ENCODE measurements at regions not wholly inside any gene's neighbourhood (a gene's known extent, or its start where the extent isn't known, plus 50 kb on each side); places are given as distances from the start of the nearest gene placed in this dataset.

GRCh38 chr5:32523625-32524024, 61.7 kb upstream of the SUB1 start:
- H4K91ac ChIP-seq (ENCODE audit: low read length), result no peak overlapping the region
- H3K18ac ChIP-seq (ENCODE audit: low read depth in 1 of 2, low read length in 2 of 2), result no peak overlapping the region
- H3K27ac ChIP-seq (ENCODE audit: low read length, poor library complexity, severe bottlenecking), result no peak overlapping the region
- DNase-seq, result no peak
- no peaks in the 10 kb centered on the region for H3K79me1 ChIP-seq (replicated peaks; ENCODE audit: low read length, poor library complexity, severe bottlenecking)
- 94% methylated on average over 7 of the region's 7 CpGs for WGBS
- no peak overlapping the region for H2BK12ac ChIP-seq (ENCODE audit: low read length in 2 of 2)
- no peak overlapping the region for H2AK5ac ChIP-seq (ENCODE audit: low read length, severe bottlenecking)
- no peaks in the 10 kb centered on the region for H3K36me3 ChIP-seq (ENCODE audit: control insufficient read depth in 1 of 2, insufficient read depth in 2 of 2, low read depth in 1 of 2, low read length in 2 of 2)
- H2BK15ac ChIP-seq (ENCODE audit: low read depth, poor library complexity, severe bottlenecking), result no peak overlapping the region
- no peak overlapping the region for H3K9ac ChIP-seq (ENCODE audit: low read length)
- H2AFZ ChIP-seq (ENCODE audit: low read depth, low read length), result no peak overlapping the region
- no peaks in the 10 kb centered on the region for H3K27me3 ChIP-seq (ENCODE audit: control insufficient read depth in 1 of 2, insufficient read depth in 1 of 2, low read length in 2 of 2)
- H3K14ac ChIP-seq (ENCODE audit: low read length in 2 of 2), result no peak overlapping the region
- H4K8ac ChIP-seq (ENCODE audit: low read length), result no peak overlapping the region
- no peak overlapping the region for H2BK5ac ChIP-seq (ENCODE audit: low read depth, low read length, poor library complexity, severe bottlenecking)
- no peaks in the 10 kb centered on the region for H3K4me1 ChIP-seq (ENCODE audit: control insufficient read depth, insufficient read depth, low read depth, low read length)
- no peak overlapping the region for H3K4me2 ChIP-seq (ENCODE audit: low read length, poor library complexity, severe bottlenecking)
- no peak overlapping the region for H3K23ac ChIP-seq (ENCODE audit: low read length in 2 of 2)
- no peak overlapping the region for H2BK120ac ChIP-seq (ENCODE audit: low read depth, low read length)
- no peak overlapping the region for H3K4me3 ChIP-seq (ENCODE audit: insufficient read depth in 1 of 2, low read depth in 1 of 2, low read length in 2 of 2)
- no peaks in the 10 kb centered on the region for H3K9me3 ChIP-seq (ENCODE audit: control insufficient read depth, low read length)
- no peak overlapping the region for H3K4ac ChIP-seq (ENCODE audit: low read depth in 1 of 2, low read length in 2 of 2)

- Histone ChIP-seq H2AK5ac (ENCODE audit: low read length, severe bottlenecking) (no peak overlapping the region), H2BK15ac (ENCODE audit: low read depth, poor library complexity, severe bottlenecking) (no peak overlapping the region), H2BK120ac (ENCODE audit: low read depth, low read length) (no peak overlapping the region), H4K8ac (ENCODE audit: low read length) (no peak overlapping the region), H3K79me1 (replicated peaks; ENCODE audit: low read length, poor library complexity, severe bottlenecking) (no peaks in the 10 kb centered on the region), H3K9me3 (ENCODE audit: control insufficient read depth, low read length) (no peaks in the 10 kb centered on the region), H2BK12ac (ENCODE audit: low read length in 2 of 2) (no peak overlapping the region), H3K27me3 (ENCODE audit: control insufficient read depth in 1 of 2, insufficient read depth in 1 of 2, low read length in 2 of 2) (no peaks in the 10 kb centered on the region), H3K9ac (ENCODE audit: low read length) (no peak overlapping the region), H3K4me3 (ENCODE audit: insufficient read depth in 1 of 2, low read depth in 1 of 2, low read length in 2 of 2) (no peak overlapping the region), H3K4me2 (ENCODE audit: low read length, poor library complexity, severe bottlenecking) (no peak overlapping the region), H2AFZ (ENCODE audit: low read depth, low read length) (no peak overlapping the region), H2BK5ac (ENCODE audit: low read depth, low read length, poor library complexity, severe bottlenecking) (no peak overlapping the region), H3K36me3 (ENCODE audit: control insufficient read depth in 1 of 2, insufficient read depth in 2 of 2, low read depth in 1 of 2, low read length in 2 of 2) (no peaks in the 10 kb centered on the region), H3K18ac (ENCODE audit: low read depth in 1 of 2, low read length in 2 of 2) (no peak overlapping the region), H3K4ac (ENCODE audit: low read depth in 1 of 2, low read length in 2 of 2) (no peak overlapping the region), H3K14ac (ENCODE audit: low read length in 2 of 2) (no peak overlapping the region), H3K4me1 (ENCODE audit: control insufficient read depth, insufficient read depth, low read depth, low read length) (no peaks in the 10 kb centered on the region), H3K27ac (ENCODE audit: low read length, poor library complexity, severe bottlenecking) (no peak overlapping the region), H4K91ac (ENCODE audit: low read length) (no peak overlapping the region), H3K23ac (ENCODE audit: low read length in 2 of 2) (no peak overlapping the region)
- 90% methylated on average over 28 of the region's 28 CpGs for WGBS
- DNase-seq, result no peak
Measured at GRCh38 chr5:32522429-32523143, 62.8 kb upstream of the SUB1 start.

- H3K23ac ChIP-seq (ENCODE audit: low read length in 2 of 2), result no peak overlapping the region
- 89% methylated on average over 5 of the region's 5 CpGs for WGBS
- no peaks in the 10 kb centered on the region for H3K27me3 ChIP-seq (ENCODE audit: control insufficient read depth in 1 of 2, insufficient read depth in 1 of 2, low read length in 2 of 2)
- H3K9me3 ChIP-seq (ENCODE audit: control insufficient read depth, low read length), result no peaks in the 10 kb centered on the region
- no peaks in the 10 kb centered on the region for H3K36me3 ChIP-seq (ENCODE audit: control insufficient read depth in 1 of 2, insufficient read depth in 2 of 2, low read depth in 1 of 2, low read length in 2 of 2)
- no peak for DNase-seq
- no peak overlapping the region for H2BK5ac ChIP-seq (ENCODE audit: low read depth, low read length, poor library complexity, severe bottlenecking)
- H2BK120ac ChIP-seq (ENCODE audit: low read depth, low read length), result no peak overlapping the region
- H2BK12ac ChIP-seq (ENCODE audit: low read length in 2 of 2), result no peak overlapping the region
- no peak overlapping the region for H2BK15ac ChIP-seq (ENCODE audit: low read depth, poor library complexity, severe bottlenecking)
- H2AFZ ChIP-seq (ENCODE audit: low read depth, low read length), result no peak overlapping the region
- no peak overlapping the region for H4K8ac ChIP-seq (ENCODE audit: low read length)
- H3K9ac ChIP-seq (ENCODE audit: low read length), result no peak overlapping the region
- H3K4ac ChIP-seq (ENCODE audit: low read depth in 1 of 2, low read length in 2 of 2), result no peak overlapping the region
- no peaks in the 10 kb centered on the region for H3K4me1 ChIP-seq (ENCODE audit: control insufficient read depth, insufficient read depth, low read depth, low read length)
- no peak overlapping the region for H3K14ac ChIP-seq (ENCODE audit: low read length in 2 of 2)
- no peak overlapping the region for H3K27ac ChIP-seq (ENCODE audit: low read length, poor library complexity, severe bottlenecking)
- no peak overlapping the region for H3K18ac ChIP-seq (ENCODE audit: low read depth in 1 of 2, low read length in 2 of 2)
- no peak overlapping the region for H3K4me2 ChIP-seq (ENCODE audit: low read length, poor library complexity, severe bottlenecking)
- H3K4me3 ChIP-seq (ENCODE audit: insufficient read depth in 1 of 2, low read depth in 1 of 2, low read length in 2 of 2), result no peak overlapping the region
- H3K79me1 ChIP-seq (replicated peaks; ENCODE audit: low read length, poor library complexity, severe bottlenecking), result no peaks in the 10 kb centered on the region
- H4K91ac ChIP-seq (ENCODE audit: low read length), result no peak overlapping the region
- H2AK5ac ChIP-seq (ENCODE audit: low read length, severe bottlenecking), result no peak overlapping the region
Measured at GRCh38 chr5:32521481-32521880, 63.9 kb upstream of the SUB1 start.

- Histone ChIP-seq H3K36me3 (ENCODE audit: control insufficient read depth in 1 of 2, insufficient read depth in 2 of 2, low read depth in 1 of 2, low read length in 2 of 2) (no peaks in the 10 kb centered on the region), H3K4ac (ENCODE audit: low read depth in 1 of 2, low read length in 2 of 2) (no peak overlapping the region), H3K23ac (ENCODE audit: low read length in 2 of 2) (no peak overlapping the region), H4K91ac (ENCODE audit: low read length) (no peak overlapping the region), H3K79me1 (replicated peaks; ENCODE audit: low read length, poor library complexity, severe bottlenecking) (no peaks in the 10 kb centered on the region), H2BK5ac (ENCODE audit: low read depth, low read length, poor library complexity, severe bottlenecking) (no peak overlapping the region), H3K14ac (ENCODE audit: low read length in 2 of 2) (no peak overlapping the region), H2AFZ (ENCODE audit: low read depth, low read length) (no peak overlapping the region), H3K4me2 (ENCODE audit: low read length, poor library complexity, severe bottlenecking) (no peak overlapping the region), H3K9me3 (ENCODE audit: control insufficient read depth, low read length) (no peaks in the 10 kb centered on the region), H2BK15ac (ENCODE audit: low read depth, poor library complexity, severe bottlenecking) (no peak overlapping the region), H3K27ac (ENCODE audit: low read length, poor library complexity, severe bottlenecking) (no peak overlapping the region), H3K4me3 (ENCODE audit: insufficient read depth in 1 of 2, low read depth in 1 of 2, low read length in 2 of 2) (no peak overlapping the region), H2BK120ac (ENCODE audit: low read depth, low read length) (no peak overlapping the region), H3K9ac (ENCODE audit: low read length) (no peak overlapping the region), H2BK12ac (ENCODE audit: low read length in 2 of 2) (no peak overlapping the region), H3K18ac (ENCODE audit: low read depth in 1 of 2, low read length in 2 of 2) (no peak overlapping the region), H4K8ac (ENCODE audit: low read length) (no peak overlapping the region), H2AK5ac (ENCODE audit: low read length, severe bottlenecking) (no peak overlapping the region), H3K4me1 (ENCODE audit: control insufficient read depth, insufficient read depth, low read depth, low read length) (no peaks in the 10 kb centered on the region), H3K27me3 (ENCODE audit: control insufficient read depth in 1 of 2, insufficient read depth in 1 of 2, low read length in 2 of 2) (no peaks in the 10 kb centered on the region)
- no peak for DNase-seq
- WGBS, result 92% methylated on average over 4 of the region's 4 CpGs
Measured at GRCh38 chr5:32520972-32521371, 64.4 kb upstream of the SUB1 start.
